Activated naive CD8-positive, alpha-beta T cell treated with anti-CD3 and anti-CD28 coated beads for 36 hours (primary cell): ENCODE measurements at regions not wholly inside any gene's neighbourhood (a gene's known extent, or its start where the extent isn't known, plus 50 kb on each side); places are given as distances from the start of the nearest gene placed in this dataset.
"Not testable (repeated sequence)": the region's sequence is repeated elsewhere in the genome, so short reads cannot be mapped to it uniquely, and the experiment has no call there.

Source experiments
- DNase-seq: peaks from one replicate; pipeline ENCODE4 v3.0.0; 2021
- H3K27ac Mint-ChIP-seq: one replicate; pipeline ENCODE4 v1.8.0; 2022; ENCODE audit warnings: mild to moderate bottlenecking, moderate library complexity, mixed read lengths
- H3K27me3 Mint-ChIP-seq: one replicate; pipeline ENCODE4 v1.8.0; 2022; ENCODE audit warnings: mild to moderate bottlenecking, mixed read lengths
- H3K36me3 Mint-ChIP-seq: one replicate; pipeline ENCODE4 v1.8.0; 2021; ENCODE audit warnings: mild to moderate bottlenecking, mixed read lengths
- H3K4me1 Mint-ChIP-seq: one replicate; pipeline ENCODE4 v1.8.0; 2021; ENCODE audit warnings: mixed read lengths
- H3K4me3 Mint-ChIP-seq: one replicate; pipeline ENCODE4 v1.8.0; 2022; ENCODE audit warnings: mild to moderate bottlenecking, moderate library complexity, mixed read lengths
- H3K9me3 Mint-ChIP-seq: one replicate; pipeline ENCODE4 v1.8.0; 2022; ENCODE audit warnings: mixed read lengths

DNA sequence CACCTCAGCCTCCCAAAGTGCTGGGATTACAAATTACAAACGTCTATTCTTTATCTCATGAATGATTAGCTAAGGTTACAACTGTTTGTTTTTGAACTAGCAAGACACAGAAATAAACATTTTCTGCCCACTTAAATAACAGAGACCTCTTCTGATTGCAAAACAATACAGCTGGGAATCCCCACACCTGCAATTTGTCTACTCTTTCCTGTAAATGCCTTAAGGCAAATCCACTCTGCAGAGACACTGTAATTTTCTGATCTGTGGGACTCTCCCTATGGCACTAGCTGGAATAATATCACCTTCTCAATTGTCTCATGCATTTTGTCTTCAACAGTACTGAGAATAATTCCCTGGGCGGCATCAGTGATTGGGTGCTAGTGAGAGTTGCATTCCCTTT, 149.3 kb upstream of the FAM3C start:
- Mint-ChIP-seq H3K27me3 (peaks cover 3% of the 10 kb centered on the region), H3K36me3 (peaks cover 8% of the 10 kb centered on the region), H3K4me1 (peaks cover 34% of the 10 kb centered on the region), H3K4me3 (no peak overlapping the region), H3K9me3 (peaks cover 6% of the 10 kb centered on the region), H3K27ac (peak overlapping the region; percentile 91)
- no peak for DNase-seq

- Mint-ChIP-seq H3K27ac (peak overlapping the region; percentile 91), H3K4me3 (no peak overlapping the region), H3K4me1 (peaks cover 34% of the 10 kb centered on the region), H3K9me3 (peaks cover 6% of the 10 kb centered on the region), H3K36me3 (peaks cover 8% of the 10 kb centered on the region), H3K27me3 (peaks cover 3% of the 10 kb centered on the region)
- no peak for DNase-seq
Measured at GRCh38 chr7:121544726-121545125, 148.6 kb upstream of the FAM3C start.

DNA sequence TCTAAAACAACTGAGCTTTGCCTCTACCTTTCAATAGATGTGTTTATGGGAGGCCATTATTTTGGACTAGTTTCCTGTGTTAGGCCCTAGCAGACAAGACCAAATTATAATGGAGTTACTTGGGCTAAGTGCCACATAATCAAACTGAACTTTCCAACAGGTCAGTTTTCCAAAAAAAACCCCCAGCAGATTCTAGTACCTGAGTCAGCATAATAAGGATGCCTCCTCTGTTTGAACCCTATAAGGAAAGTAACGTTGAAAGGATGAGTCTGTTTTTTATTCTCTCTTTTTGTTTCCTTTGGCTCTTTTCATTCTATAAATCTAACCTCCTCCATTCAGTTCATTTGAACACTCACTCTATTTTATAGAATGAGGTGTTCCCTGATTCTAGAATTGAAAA, 148.1 kb upstream of the FAM3C start:
- H3K27me3 Mint-ChIP-seq: peaks cover 3% of the 10 kb centered on the region
- H3K4me1 Mint-ChIP-seq: peaks cover 34% of the 10 kb centered on the region
- no peak overlapping the region for H3K4me3 Mint-ChIP-seq
- peak overlapping the region; percentile 91 for H3K27ac Mint-ChIP-seq
- DNase-seq: no peak
- peaks cover 6% of the 10 kb centered on the region for H3K9me3 Mint-ChIP-seq
- H3K36me3 Mint-ChIP-seq: peaks cover 8% of the 10 kb centered on the region

DNA sequence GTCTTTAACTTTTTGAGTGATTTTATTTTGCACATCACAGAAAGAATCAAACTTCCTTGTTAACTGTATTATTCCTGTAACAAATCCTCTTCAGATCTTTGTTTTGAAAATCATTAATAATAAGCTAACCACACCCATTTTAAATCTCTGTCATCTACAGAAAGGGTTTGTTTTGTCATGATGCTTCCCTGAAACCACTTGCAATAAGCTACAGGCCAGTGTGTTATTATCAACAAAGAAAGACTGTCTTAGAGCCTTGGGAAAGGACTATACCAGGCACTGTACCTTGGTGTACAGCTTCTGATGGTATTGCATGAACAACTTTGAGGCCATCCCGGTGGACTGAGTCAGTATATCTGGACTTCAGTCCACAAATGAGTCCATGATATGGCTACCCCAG, 145.3 kb upstream of the FAM3C start:
- no peak for DNase-seq
- Mint-ChIP-seq H3K4me1 (peaks cover 31% of the 10 kb centered on the region), H3K27me3 (peaks cover 15% of the 10 kb centered on the region), H3K36me3 (peaks cover 8% of the 10 kb centered on the region), H3K27ac (no peak overlapping the region), H3K9me3 (peaks cover 6% of the 10 kb centered on the region), H3K4me3 (no peak overlapping the region)

- Mint-ChIP-seq H3K4me3 (no peak overlapping the region), H3K27ac (no peak overlapping the region), H3K9me3 (peaks cover 2% of the 10 kb centered on the region), H3K4me1 (peaks cover 20% of the 10 kb centered on the region), H3K27me3 (peaks cover 12% of the 10 kb centered on the region), H3K36me3 (peaks cover 4% of the 10 kb centered on the region)
- DNase-seq: no peak
Measured at GRCh38 chr7:121540138-121540537, 144.0 kb upstream of the FAM3C start.

DNA sequence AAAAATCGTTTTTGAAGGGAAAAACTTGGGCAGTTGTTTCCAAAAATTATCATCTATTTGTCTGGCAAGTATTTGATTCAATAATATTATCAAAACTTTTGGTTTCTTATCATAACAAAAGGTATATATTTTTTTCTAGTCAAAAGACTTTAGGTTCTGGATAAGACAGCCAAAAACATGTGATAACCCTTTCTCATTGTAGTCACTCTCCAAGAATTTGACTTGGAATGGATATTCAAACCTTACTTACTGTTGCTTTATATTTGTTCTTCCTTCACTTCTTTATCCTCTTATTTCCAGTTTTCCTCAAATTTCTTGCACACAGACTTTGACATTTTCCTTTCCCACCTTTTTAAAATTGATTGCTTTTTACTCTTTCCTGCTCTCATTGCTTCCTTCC, 140.9 kb upstream of the FAM3C start:
- DNase-seq: no peak
- no peak overlapping the region for H3K27ac Mint-ChIP-seq
- no peaks in the 10 kb centered on the region for H3K4me1 Mint-ChIP-seq
- no peak overlapping the region for H3K4me3 Mint-ChIP-seq
- H3K36me3 Mint-ChIP-seq: no peaks in the 10 kb centered on the region
- H3K9me3 Mint-ChIP-seq: no peaks in the 10 kb centered on the region
- peaks cover 12% of the 10 kb centered on the region for H3K27me3 Mint-ChIP-seq

DNA sequence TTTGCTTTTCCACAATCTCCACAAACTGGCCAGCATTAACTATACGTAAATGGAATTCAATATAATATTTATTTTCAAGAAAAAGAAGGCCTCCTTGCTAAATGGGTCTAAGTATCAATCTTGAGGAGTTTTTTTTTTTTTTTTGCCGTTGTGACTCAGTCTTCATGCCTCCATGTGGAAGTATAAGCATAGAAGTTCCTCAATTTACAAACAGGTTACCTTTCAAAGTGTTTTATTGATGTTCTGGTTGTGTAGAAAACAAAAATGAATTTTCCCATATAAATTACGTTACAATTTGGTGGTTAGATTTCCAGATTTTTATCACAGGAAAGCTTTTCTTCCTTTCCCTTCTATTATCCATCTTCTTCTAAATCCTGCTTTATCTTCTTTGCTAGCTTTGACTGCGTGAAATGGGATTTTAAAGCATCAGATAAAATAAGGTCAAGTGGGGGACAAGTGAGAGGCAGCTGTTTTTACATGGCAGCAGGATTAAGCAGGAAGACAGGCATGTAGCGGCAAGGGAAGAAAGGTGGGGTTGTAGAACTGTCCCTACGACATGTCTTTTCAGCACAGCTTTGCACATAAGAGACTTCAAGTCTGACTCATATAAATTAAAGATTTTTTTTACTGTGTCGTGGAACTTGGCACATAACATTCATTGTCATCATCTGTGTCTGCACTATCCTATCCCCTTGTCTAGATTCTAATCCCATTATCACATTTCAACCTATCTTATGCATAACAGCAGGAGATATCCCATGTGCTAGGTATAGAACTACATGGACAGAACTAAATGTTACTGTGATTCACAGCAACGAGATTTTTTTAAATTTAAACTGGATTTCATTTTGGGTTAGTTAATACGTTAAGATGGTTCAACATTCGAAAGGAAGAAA, 135.3 kb upstream of the FAM3C start:
- H3K36me3 Mint-ChIP-seq: peaks cover 5% of the 10 kb centered on the region
- H3K4me3 Mint-ChIP-seq: no peak overlapping the region
- H3K27ac Mint-ChIP-seq: peak overlapping the region; percentile 90
- no peaks in the 10 kb centered on the region for H3K9me3 Mint-ChIP-seq
- H3K4me1 Mint-ChIP-seq: peaks cover 32% of the 10 kb centered on the region
- peaks cover 19% of the 10 kb centered on the region for H3K27me3 Mint-ChIP-seq
- DNase-seq: no peak

- Mint-ChIP-seq H3K4me1 (peaks cover 32% of the 10 kb centered on the region), H3K9me3 (no peaks in the 10 kb centered on the region), H3K27ac (peak overlapping the region; percentile 90), H3K4me3 (peak overlapping the region; percentile 29), H3K27me3 (peaks cover 20% of the 10 kb centered on the region), H3K36me3 (peaks cover 5% of the 10 kb centered on the region)
- DNase-seq: peak; percentile 58
Measured at GRCh38 chr7:121530227-121531174, 134.4 kb upstream of the FAM3C start.

GRCh38 chr7:121529003-121529402, 132.9 kb upstream of the FAM3C start:
- peaks cover 5% of the 10 kb centered on the region for H3K36me3 Mint-ChIP-seq
- no peak overlapping the region for H3K4me3 Mint-ChIP-seq
- no peaks in the 10 kb centered on the region for H3K9me3 Mint-ChIP-seq
- peaks cover 27% of the 10 kb centered on the region for H3K27me3 Mint-ChIP-seq
- DNase-seq: no peak
- H3K4me1 Mint-ChIP-seq: peaks cover 32% of the 10 kb centered on the region
- no peak overlapping the region for H3K27ac Mint-ChIP-seq

DNA sequence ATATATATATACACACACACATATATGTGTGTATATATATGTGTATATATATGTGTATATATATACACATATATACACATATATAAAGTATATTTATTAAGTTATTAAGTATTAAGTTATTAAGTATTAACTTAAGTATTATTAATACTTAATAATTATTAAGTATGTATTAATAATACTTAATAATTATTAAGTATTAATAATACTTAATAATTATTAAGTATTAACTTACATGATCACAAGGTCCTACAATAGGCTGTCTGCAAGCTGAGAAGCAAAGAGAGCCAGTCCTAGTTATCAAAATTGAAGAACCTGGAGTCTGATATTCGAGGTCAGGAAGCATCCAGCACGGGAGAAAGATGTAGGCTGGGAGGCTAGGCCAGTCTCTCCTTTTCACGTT, 130.1 kb upstream of the FAM3C start:
- not testable (repeated sequence) for H3K36me3 Mint-ChIP-seq, H3K27ac Mint-ChIP-seq, H3K4me3 Mint-ChIP-seq, H3K9me3 Mint-ChIP-seq, DNase-seq
- peaks cover 27% of the 10 kb centered on the region for H3K4me1 Mint-ChIP-seq
- H3K27me3 Mint-ChIP-seq: peaks cover 27% of the 10 kb centered on the region

DNA sequence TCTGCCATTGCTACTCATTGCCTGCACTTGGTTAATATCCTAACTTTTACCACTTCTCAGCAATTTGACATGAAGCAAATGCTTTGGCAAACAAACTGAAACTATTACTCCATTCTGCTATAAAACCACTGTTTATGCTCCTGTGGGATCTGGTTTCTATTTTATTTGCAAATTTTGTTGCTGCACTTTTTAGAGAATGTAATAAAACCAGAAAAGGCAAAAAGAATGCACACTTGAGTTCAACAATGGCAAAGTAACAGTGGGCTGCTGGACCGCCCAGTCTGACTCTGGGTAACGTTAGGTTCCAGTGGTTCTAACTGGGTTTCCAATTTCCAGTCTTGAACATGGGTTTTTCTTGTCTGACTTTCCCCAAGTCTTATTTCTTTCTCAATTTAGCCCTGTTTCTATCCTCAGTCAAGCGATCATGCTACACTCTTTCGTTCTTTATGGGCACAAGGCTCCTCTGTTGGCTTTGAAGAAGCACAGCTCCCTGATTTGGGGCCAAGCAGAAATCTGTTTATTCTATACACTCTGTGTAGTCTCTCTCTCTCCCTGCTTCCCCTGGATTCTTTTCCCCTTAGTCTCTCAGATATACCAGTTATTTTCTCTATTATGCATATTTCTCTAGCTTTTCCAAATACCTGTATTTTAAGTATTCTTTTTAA, 129.2 kb upstream of the FAM3C start:
- peaks cover 27% of the 10 kb centered on the region for H3K27me3 Mint-ChIP-seq

DNA sequence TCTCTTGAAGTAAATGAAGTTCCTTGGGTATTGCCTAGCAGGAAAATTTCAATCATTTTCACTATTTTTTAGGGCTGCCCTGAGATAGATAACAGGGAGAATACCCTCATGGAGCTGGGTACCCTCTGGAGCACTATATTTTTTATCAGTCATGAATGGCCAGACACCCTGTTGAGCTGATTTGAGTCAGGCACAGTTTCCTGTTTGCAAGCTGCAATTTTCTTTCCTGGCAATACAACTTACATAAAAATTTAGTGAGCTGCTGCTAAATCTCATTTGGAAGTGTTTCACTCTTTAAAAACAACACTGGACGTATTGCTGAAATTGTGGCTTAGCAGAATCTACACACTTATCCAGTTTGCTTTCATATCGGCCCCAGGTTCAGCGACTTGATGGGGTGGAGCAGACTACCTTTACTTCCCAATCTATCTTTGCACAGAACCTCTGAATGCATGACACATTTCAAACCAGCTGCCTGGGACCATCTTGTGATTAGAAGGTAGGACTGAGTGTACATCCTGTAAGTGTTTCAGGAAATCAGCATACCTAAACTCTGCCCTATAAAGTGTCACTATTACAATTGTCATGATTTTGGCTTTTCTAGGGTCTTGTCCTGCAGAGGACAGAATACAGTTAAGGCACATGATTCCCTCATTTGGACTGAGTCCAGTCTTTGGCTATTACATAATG, 125.7 kb upstream of the FAM3C start:
- peaks cover 6% of the 10 kb centered on the region for H3K4me1 Mint-ChIP-seq
- no peaks in the 10 kb centered on the region for H3K9me3 Mint-ChIP-seq
- H3K27me3 Mint-ChIP-seq: peaks cover 8% of the 10 kb centered on the region
- DNase-seq: no peak
- no peak overlapping the region for H3K4me3 Mint-ChIP-seq
- no peak overlapping the region for H3K27ac Mint-ChIP-seq
- peaks cover 3% of the 10 kb centered on the region for H3K36me3 Mint-ChIP-seq

More for the DNA sequence above, 129.2 kb upstream of the FAM3C start:
- Mint-ChIP-seq H3K9me3 (no peaks in the 10 kb centered on the region), H3K4me1 (peaks cover 21% of the 10 kb centered on the region), H3K27ac (no peak overlapping the region), H3K36me3 (peaks cover 5% of the 10 kb centered on the region), H3K4me3 (no peak overlapping the region)
- no peak for DNase-seq

GRCh38 chr7:121520911-121521310, 124.8 kb upstream of the FAM3C start:
- Mint-ChIP-seq H3K9me3 (no peaks in the 10 kb centered on the region), H3K27me3 (peaks cover 8% of the 10 kb centered on the region), H3K27ac (no peak overlapping the region), H3K4me3 (no peak overlapping the region), H3K36me3 (peaks cover 3% of the 10 kb centered on the region), H3K4me1 (peaks cover 6% of the 10 kb centered on the region)
- no peak for DNase-seq
